ENCODE measurements at regions not wholly inside any gene's neighbourhood (a gene's known extent, or its start where the extent isn't known, plus 50 kb on each side); places are given as distances from the start of the nearest gene placed in this dataset.
A peak's percentile ranks its signal among the peaks of the same experiment; 100 is the strongest.
"Not testable (repeated sequence)": the region's sequence is repeated elsewhere in the genome, so short reads cannot be mapped to it uniquely, and the experiment has no call there.

- no peak for DNase-seq (ENCODE audit: low spot score)
These were observed 80.8 kb upstream of the SLC8A3 start for GRCh38 chr14:70269582-70269981.

GRCh38 chr14:70268760-70269159 is 80.0 kb upstream of the SLC8A3 start:
- DNase-seq (ENCODE audit: low spot score): no peak

- DNase-seq (ENCODE audit: low spot score): no peak
These were observed 77.4 kb upstream of the SLC8A3 start for GRCh38 chr14:70266157-70266556.

- DNase-seq (ENCODE audit: low spot score): no peak
These were observed 76.7 kb upstream of the SLC8A3 start for GRCh38 chr14:70265422-70265821.

GRCh38 chr14:70259420-70259819 is 70.7 kb upstream of the SLC8A3 start:
- DNase-seq (ENCODE audit: low spot score): no peak

GRCh38 chr14:70257526-70257925 is 68.8 kb upstream of the SLC8A3 start:
- DNase-seq (ENCODE audit: low spot score): no peak

- DNase-seq (ENCODE audit: low spot score): no peak
These were observed 67.8 kb upstream of the SLC8A3 start for GRCh38 chr14:70256601-70257000.

- peak; percentile 25 for DNase-seq (ENCODE audit: low spot score)
These were observed 66.6 kb upstream of the SLC8A3 start for GRCh38 chr14:70255071-70256057.

GRCh38 chr14:70254476-70254961 is 65.8 kb upstream of the SLC8A3 start:
- no peak for DNase-seq (ENCODE audit: low spot score)

- DNase-seq (ENCODE audit: low spot score): not testable (repeated sequence)
These were observed 64.8 kb upstream of the SLC8A3 start for GRCh38 chr14:70253547-70253946.

GRCh38 chr14:70245026-70245425 is 56.3 kb upstream of the SLC8A3 start:
- DNase-seq (ENCODE audit: low spot score): no peak

- DNase-seq (ENCODE audit: low spot score): no peak
These were observed 51.1 kb upstream of the SLC8A3 start for GRCh38 chr14:70239802-70240201.

- DNase-seq (ENCODE audit: low spot score): not testable (repeated sequence)
These were observed 49.9 kb upstream of the SLC8A3 start for GRCh38 chr14:70238635-70239034.

All from CD4-positive, alpha-beta T cell treated with Interleukin-2 at 100 ng/mL for 4 hours (primary cell).